ENCODE measurements at regions not wholly inside any gene's neighbourhood (a gene's known extent, or its start where the extent isn't known, plus 50 kb on each side); places are given as distances from the start of the nearest gene placed in this dataset.
"Not testable (repeated sequence)": the region's sequence is repeated elsewhere in the genome, so short reads cannot be mapped to it uniquely, and the experiment has no call there.

DNA sequence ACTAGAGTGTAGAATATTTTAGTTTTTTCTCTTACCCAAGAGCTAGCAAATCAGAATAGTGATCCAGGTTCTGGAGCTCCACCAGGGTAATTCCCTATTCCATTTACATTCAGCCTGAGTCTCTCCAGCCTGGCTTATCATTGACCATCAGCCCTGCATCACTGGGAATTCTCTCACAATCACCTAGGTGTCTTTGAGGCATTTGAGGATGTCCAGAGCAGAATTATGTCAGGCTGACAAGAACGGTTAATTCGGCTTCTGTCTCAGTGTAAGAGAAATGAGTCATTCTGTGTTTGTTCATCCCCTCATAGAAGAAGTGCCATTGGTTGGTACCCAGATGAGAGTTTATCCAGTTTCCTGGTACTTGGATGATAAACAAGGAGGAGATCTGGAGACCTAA, 180.5 kb downstream of the ZNF737 start:
- peak; percentile 68 for DNase-seq

DNA sequence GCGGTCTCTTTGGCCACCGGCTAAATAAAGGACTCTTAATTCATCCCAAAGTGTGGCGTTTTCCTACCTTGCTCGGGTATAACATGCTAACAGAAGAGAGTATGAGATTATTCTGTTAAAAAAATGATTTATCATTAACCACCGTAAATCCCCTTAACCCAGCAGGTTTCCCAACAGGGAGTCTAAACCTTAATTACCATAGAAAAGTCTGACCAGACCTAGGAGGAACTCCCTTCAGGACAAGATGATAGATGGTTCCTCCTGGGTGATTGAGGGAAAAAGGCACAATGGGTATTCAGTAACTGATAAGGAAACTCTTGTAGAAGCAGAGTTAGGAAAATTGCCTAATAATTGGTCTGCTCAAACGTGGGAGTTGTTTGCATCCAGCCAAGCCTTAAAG, 193.7 kb downstream of the ZNF737 start:
- no peak for DNase-seq

DNA sequence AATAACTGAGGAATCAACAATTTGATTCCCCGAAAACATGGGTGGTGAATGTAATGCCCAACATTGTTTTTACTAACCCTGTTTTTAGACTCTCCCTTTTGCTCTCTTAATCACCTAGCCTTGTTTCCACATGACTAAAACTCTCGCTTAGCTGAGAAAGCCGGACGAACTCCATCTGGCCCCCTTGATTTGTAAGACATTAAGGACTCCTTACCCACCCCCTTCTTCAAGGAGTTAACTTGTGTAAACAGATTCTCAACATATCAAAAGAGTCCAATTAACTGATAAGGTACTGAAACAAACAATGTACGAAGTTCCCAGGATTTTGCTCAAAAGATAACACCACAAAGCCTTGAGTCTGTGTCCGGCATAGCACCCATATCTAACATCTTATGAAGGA, 194.3 kb downstream of the ZNF737 start:
- not testable (repeated sequence) for DNase-seq

DNA sequence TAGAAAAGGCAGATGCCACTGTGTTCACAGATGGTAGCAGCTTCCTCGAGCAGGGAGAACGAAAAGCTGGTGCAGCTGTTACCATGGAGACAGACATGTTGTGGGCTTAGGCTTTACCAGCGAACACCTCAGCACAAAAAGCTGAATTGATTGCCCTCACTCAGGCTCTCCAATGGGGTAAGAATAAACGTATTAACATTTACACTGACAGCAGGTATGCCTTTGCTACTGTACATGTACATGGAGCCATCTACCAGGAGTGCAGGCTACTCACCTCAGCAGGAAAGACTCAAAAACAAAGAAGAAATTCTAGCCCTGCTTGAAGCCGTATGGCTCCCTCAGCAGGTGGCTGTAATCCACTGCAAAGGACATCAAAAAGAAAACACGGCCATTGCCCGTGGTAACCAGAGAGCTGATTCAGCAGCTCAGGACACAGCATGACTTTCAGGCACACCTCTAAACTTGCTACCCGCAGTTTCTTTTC, 197.7 kb downstream of the ZNF737 start:
- DNase-seq = peak; percentile 66

DNA sequence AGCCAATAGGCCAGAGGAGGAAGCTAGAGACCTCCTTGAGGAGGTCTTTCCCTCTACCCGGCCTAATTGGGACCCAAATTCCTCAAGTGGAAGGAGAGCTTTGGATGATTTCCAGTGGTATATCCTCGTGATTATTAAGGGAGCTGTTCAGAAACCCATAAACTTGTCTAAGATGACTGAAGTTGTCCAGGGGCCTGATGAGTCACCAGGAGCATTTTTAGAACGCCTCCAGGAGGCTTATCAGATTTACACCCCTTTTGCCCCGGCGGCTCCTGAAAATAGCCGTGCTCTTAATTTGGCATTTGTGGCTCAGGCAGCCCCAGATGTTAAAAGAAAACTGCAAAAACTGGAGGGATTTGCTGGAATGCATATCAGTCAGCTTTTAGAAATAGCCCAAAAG, 198.1 kb downstream of the ZNF486 start:
- DNase-seq = no peak

DNA sequence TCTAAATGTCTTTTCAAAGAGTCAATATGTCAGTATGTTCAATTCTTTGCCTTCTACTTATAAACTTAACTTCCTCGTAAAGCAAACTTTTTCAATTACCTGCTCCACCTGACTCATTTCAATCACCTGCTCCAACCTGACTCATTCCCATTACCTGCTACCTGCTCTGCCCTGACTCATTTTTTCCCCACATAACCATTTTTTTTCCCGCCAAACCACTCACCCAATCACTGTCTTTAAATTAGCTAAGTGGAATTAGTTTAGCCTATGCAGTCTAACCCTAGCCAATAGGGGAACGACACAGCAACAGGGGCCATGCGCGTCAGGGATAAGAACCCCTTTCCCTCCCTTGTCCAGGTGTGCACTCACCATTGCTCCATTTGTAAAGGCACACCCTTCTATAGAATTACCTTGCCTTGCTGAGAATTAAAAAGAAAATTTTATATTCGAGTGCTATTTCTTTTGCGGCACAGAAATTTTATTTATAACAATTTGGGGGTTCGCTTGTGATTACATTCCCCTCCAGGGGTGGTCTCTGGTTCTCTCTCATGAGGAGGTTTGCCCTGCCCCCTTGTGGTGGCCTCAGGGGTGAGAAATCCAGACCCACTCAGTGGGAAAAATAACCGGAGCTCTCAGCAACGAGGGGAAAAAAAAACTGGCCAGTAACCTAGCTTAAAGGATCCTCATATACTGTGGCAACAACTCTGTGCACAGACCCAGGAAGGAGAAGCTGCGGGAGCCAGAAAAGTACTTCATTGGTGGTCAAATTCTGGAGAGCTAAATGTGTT, 193.1 kb downstream of the ZNF486 start:
- DNase-seq = peak; percentile 54

DNA sequence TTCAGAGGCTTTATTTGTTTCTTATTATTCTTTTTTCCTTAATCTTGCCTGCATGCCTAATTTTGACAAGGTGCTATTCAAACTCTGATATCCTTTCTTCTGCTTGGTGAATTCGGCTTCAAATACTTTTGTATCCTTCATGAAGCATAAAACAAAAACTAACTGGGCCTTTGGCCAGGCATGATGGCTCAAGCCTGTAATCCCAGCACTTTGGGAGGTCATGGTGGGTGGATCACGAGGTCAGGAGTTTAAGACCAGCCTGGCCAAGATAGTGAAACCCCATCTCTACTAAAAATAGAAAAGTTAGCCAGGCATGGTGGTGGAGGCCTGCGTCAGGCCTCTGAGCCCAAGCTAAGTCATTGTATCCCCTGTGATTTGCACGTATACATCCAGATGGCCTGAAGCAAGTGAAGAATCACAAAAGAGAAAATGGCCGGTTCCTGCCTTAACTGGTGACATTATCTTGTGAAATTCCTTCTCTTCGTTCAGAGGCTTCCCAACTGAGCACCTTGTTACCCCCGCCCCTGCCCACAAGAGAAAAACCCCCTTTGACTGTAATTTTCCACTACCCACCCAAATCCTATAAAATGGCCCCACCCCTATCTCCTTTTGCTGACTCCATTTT, 191.9 kb downstream of the ZNF486 start:
- DNase-seq = not testable (repeated sequence)

DNA sequence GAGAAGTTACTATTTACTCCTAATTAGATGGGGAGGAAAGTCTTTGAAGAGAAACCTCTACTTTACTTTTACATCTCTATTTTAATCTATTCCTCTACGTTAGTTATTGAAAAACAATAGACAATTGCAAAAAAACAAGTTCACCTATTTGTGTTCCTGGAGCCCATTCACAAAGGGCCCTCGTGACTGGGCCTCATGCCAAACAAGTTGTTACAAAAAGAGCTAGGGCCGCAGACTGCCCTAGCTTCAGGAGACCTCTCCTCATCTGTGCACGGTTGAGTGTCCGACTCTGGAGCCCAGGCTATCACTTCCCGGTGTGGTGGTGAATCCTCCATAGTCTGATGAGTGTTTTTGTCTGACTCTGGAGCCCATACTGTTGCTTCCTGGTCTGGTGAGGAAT, 190.9 kb downstream of the ZNF486 start:
- DNase-seq = peak; percentile 29

DNA sequence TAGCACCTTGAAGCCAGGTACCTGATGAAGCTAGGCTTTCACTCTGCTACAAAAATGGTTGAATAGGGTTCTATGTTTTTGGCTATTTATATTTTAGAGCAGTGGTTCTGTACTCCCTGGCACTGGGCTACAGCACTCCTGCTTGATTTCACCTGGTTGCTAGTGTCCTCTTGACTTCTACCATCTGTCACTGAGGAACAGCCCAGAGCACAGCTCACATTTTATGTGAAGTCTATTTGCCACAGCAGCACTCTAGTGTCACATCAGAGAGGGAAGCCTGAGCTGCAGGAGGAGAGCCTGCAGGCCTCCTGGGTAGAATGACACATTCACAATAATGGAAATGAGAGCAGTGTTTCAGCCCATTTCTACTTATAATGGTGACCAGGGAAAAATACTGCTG, 184.2 kb downstream of the ZNF486 start:
- peak; percentile 1 for DNase-seq

DNA sequence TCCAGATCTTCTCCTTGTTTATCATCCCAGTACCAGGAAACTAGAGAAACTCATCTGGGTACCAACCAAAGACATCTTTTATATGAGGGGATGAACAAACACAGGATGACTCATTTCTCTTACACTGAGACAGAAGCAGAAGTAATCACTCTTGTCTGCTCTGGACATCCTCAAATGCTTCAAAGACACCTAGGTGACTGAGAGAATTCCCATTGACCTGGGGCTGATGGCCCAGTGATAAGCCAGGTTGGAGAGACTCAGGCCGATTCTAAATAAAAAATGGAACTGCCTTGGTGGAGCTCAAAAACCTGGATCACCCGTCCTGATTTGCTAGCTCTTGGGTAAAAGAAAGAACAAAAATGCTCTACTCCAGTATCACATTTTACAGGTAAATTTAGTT, 182.2 kb downstream of the ZNF486 start:
- DNase-seq = peak; percentile 26

DNA sequence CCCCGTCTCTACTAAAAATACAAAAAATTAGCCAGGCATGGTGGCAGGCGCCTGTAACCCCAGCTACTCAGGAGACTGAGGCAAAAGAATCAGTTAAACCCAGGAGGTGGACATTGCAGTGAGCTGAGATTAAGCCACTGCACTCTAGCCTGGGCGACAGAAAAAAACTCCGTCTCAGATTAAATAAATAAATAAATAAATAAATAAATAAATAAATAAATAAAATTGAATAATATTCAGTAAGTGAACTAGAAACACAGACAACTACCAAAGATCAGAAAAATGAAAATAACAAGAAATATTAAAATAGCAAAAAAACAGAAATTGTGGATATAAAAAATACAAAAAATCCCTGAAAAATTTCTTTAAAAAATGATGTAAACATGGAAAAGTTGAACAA, 172.4 kb downstream of the ZNF486 start:
- DNase-seq = no peak

DNA sequence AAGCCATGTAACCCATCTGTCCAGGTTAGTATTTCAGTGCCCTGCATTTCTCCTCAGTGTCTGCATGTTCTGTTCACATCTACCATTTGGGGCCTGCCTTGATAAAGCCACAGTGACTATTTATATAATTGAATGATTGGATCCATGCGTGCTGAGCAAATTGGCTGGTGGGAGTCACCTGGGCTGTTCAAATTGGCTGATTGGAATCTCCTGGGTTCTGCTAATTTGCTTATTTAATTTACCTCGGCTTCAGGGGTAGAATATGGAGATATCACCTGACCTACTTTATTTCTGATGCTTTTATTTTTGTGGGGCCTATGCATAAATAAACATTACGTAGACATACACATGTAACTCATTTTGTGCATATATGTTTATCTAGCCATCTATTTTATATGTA, 167.7 kb downstream of the ZNF486 start:
- no peak for DNase-seq

DNA sequence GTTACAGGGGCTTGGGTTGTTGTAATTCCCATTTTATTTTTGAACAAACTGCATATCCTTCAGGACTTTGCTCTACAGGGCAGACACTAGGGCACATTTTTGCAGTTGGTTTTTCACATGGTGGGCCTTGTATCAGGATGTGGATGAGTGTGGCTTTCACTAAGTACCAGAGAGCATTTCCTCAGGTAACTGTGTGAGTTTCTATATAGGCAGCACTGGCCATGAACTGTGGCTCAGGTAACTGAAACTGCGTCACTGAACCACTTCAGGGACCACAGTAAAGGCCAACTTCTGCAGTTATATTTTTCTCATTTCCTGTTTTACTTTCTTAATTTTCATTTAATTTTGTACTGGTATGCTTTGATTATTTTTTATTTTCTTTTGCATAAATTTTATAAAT, 166.5 kb downstream of the ZNF486 start:
- DNase-seq = no peak

DNA sequence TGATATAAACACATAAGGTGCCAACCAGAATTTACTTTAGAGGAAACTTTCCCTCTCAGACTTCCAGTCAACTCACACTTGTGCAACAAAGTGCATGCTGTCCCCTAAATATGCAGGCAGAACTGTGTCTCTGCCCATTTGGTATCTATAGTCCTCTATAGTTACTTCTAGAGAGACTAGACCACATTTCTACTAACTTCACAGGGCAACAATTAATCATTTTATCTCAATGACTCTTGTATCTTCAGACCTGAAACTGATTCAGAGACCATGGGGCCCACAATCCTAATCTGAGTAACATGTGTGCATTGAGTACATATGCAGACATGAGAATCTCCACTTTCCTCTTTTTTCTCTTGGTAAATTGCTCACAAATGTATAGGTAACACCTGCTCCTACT, 158.1 kb downstream of the ZNF486 start:
- DNase-seq = no peak

DNA sequence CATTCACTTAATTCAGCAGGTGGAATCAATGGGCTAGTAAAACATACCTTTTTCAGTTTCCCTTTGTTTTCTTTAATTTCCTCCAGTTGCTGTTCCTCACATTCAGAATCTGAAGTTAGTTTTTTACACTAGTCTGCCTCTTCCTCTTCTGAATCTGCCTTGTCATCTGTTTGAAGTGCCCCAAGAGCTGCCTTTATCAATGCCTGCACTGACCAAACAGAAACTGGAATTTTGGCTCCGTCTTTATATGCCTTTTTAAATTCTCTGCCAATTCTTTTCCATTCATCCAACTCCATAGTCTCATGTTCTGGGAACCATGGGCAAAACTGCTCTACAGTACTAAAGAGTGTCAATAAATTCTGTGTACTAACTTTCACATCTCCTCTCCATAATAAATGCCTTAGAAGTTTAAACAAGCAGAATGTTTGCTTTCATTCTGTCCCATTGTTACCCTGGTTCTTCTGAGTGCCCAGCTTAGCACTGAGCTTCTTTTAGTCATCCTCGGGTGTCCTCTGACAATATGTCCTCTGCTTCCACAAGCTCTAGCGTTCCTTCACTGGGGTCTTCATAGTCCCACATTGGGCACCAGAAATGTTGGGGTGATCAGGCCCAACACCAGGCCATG, 154.2 kb downstream of the ZNF486 start:
- peak; percentile 43 for DNase-seq

DNA sequence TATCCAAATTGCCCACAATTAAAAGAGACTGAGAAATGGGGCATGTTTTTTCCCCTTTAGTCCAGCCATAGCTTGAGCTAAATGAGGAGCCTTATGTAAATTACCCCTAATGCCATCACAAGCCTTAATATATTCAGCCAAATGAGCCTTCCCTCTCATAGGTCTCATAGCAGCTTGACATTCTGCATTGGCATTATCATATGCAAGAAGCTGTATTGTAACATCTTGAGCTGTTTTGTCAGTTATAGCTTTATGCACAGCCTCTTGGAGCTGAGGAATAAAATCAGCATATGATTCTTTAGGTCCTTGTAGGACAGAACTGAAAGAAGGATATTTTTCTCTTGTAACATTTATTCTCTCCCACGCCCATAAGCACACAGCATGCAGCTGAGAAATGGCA, 153.2 kb downstream of the ZNF486 start:
- no peak for DNase-seq

DNA sequence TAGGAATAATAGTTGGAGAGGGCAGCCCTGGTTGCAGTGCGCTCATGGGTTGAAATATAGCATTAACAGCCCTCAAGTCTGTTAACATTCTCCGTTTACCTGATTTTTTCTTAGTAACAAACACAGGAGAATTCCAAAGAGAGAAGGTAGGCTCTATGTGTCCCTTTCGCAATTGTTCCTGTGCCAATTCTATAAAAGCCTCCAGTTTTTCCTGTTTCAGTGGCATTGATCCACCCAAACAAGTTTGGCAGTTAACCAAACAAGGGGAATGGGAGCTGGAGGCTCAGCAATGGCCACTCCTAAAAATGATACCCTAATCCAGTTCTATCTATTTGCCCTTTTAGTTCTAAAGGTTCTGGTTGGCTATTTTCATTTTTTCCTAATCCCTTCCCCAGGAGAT, 151.6 kb downstream of the ZNF486 start:
- no peak for DNase-seq

DNA sequence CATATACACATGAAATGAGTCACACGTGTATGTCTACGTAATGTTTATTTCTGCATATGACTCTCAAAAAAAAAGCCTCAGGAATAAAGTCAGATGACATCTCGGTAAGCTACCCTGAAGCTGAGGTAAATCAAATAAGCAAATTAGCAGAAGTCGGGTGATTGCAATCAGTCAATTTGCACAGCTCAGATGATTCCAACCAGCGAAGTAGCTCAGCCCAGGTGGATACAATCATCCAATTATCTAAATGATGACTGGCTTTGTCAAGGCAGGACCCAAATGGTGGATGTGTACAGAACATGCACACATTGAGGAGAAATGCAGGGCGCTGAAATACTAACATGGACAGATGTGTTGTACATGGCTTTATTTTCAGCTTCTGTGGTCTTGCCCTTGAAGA, 148.5 kb downstream of the ZNF486 start:
- DNase-seq = no peak

DNA sequence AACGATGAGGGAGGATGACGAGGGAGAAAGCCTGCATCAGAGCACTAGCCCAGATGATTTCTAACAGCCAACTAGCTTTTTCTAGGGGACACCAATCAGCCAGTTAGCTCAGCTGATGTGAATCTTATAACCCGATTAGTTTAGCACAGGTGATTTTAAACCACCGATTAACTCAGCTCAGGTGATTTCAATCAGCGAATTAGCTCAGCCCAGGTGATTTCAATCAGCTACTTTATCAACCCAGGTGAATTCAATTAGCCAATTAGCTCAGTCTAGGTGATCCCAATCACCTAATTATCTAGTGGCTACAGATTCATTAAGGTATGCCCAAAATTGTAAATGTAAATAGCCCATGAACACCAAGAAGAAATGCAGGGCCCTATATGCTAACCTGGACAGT, 146.9 kb downstream of the ZNF486 start:
- no peak for DNase-seq

DNA sequence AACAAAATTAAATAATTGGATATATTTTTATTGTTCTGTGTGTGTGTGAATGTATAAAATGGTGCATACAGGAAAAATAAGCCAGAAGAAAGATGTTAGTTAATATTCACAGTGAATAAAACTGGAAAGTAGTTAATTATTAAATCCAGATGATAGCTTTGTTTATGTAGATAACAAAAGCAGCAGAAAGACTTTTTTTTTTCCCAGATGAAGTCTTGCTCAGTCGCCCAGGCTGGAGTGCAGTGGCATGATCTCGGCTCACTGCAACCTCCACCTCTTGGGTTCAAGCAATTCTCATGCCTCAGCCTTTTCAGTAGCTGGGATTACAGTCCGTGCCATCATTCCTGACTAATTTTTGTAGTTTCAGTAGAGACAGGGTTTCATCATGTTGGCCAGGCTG, 140.1 kb downstream of the ZNF486 start:
- peak; percentile 43 for DNase-seq

DNA sequence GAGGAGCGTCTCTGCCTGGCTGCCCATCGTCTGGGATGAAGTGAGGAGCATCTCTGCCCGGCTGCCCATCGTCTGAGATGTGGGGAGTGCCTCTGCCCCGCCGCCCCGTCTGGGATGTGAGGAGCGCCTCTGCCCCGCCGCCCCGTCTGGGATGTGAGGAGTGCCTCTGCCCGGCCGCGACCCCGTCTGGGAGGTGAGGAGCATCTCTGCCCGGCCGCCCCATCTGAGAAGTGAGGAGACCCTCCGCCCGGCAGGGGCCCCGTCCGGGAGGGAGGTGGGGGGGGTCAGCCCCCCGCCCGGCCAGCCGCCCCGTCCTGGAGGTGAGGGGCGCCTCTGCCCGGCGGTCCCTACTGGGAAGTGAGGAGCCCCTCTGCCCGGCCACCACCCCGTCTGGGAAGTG, 129.3 kb downstream of the ZNF486 start:
- not testable (repeated sequence) for DNase-seq

DNA sequence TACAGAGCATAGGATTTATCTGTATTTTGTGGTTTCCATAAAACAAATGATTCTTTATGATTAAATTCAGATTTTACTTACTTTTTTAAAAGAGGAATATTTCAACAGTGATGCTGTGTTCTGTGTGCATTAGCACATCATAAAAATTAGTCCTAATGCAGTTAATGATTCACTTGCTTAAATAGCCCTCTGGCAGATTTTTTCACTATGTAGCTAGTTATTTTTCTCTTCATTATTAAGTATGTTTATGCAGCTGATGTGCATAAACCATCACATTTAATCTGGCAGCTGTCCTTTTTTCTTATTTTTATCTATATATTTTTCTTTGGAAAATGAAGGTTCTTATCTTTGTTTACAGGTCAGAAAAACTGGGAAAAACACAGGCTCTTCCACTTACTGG, 127.2 kb downstream of the ZNF486 start:
- DNase-seq = no peak

DNA sequence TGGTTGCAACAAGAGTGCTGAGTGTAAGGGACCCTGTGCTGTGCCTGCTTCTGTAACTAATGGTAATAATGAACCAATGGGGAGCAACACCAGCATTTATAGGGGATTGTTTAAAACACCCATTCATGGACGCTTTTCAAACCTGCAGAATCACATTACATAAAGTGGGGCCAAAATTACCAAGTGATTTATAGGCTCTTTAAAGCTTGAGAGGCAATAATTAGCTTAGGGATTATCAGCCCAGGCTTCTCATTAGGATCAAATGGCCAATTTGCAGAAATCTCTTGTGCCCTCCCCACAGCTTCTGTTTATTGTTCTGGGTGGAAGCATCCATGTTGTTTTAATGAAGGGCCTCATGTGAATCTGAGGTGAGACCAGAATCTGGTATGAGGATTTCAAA, 125.5 kb downstream of the ZNF486 start:
- DNase-seq = not testable (repeated sequence)

DNA sequence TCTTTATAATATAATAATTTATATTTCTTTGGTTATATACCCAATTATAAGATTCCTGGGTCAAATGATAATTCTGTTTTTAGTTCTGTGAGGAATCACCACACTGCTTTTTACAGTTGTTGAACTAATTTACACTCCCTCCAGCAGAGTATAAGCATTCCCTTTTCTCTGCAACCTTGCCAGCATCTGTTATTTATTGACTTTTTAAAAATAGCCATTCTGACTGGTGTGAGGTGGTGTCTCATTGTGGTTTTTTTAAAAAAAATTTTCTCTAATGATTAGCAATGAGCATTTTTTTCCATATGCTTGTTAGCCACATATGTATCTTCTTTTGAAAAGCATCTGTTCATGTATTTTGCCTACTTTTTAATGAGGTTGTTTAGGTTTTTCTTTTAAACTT, 122.2 kb downstream of the ZNF486 start:
- no peak for DNase-seq
